Islet of Langerhans (tissue), 1 donor: ENCODE measurements at regions not wholly inside any gene's neighbourhood (a gene's known extent, or its start where the extent isn't known, plus 50 kb on each side); places are given as distances from the start of the nearest gene placed in this dataset.

Source experiments
- FAIRE-seq: peaks from one replicate; lab custom pipeline; 2011; peaks lifted over from hg19 to GRCh38; lab: Jason Lieb, UNC

- no peak for FAIRE-seq
Measured at GRCh38 chr6:108778421-108779186, 69.6 kb upstream of the ARMC2 start.

GRCh38 chr6:108779536-108780275 lies 68.5 kb upstream of the ARMC2 start:
- FAIRE-seq, result no peak

- no peak for FAIRE-seq
Measured at GRCh38 chr6:108780784-108781183, 67.4 kb upstream of the ARMC2 start.

DNA sequence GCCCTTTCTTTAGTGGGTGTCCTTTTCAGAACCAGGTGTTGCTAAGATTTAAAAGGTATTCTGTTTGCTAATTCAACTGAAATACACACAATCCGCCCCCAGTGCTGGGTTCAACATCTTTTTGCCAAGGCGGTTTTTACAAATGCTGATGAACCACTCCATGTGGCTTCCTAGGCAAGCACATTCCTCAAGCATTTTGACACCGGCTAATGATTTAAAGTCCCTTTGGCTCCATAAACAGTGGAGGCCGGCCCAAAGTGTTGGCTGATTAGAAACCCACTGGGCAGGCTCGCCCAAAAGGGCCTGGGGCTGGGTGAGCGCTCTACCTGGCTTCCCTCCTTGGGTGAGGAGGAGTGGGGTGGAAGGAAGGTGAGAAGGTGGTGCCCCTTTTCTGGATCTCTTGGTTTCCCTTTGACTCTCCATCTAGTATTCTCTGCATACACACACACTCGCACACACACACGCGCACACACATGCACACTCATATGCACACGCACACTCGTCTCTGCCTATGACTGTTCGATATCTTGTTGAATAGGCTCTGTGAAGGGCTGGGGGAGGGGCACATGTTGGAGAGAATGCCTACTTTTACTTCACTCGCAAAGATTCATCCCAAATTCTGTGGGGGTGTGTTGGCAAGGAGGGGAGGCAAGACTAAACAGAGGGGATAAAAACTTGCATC lies 66.7 kb upstream of the ARMC2 start:
- no peak for FAIRE-seq

DNA sequence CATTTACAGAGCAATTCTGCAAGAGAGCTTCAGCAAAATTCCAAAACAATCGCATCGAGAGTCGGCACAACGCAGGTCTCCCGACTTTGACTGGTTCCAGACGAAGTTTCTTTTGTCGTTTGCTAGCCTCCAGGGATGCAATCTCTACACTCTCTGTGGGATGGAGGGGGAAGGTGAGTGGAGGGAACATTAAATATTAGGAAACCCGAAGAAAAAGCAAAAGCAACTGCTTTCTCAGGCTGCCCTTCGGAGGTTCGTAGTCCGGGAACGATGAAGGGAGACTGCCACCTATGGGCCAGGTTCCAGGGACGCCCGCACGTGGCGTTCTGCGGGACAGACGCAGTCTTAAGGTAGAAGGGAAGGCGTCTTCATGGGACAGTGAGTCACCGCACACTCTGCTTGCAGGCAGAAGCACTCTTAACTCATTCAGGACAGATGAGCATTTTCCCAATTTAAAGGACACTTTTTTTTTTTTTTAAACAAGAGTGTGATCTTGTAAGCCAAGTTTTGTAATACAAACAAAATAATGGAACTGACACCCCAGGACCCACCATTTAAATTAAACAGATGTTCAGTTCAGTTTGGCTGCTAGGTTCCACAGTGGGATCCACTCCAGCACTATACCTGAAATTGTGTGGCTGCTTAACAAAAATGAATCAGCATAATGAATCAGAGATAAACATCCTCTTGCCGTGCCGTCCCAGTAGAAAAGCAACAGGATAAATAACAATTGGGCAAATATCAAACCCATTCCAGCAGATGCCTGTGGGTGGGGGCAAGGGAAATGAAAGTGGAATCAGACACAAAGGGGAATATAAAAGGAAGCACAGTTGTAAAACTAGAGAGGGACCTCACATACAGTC lies 65.8 kb upstream of the ARMC2 start:
- no peak for FAIRE-seq

DNA sequence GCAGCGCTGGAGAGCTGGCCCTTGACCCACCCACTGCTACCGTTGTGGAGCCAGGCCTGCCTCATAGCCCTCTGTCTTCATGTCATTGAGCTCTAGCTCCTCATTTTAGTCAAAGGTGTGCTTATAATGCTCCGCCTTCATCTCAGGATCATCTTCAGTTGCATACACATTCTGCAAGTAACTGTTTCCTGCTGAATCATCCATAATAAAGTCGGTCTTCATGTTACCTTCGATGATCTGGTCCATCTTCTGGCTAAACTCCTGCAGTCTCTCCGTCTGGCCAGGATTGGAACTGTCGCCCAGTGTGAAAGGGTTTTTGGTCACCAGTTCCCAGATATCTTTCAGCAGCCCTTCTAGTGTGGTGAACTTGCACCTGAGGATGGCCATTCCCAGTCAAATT lies 62.6 kb upstream of the ARMC2 start:
- no peak for FAIRE-seq

DNA sequence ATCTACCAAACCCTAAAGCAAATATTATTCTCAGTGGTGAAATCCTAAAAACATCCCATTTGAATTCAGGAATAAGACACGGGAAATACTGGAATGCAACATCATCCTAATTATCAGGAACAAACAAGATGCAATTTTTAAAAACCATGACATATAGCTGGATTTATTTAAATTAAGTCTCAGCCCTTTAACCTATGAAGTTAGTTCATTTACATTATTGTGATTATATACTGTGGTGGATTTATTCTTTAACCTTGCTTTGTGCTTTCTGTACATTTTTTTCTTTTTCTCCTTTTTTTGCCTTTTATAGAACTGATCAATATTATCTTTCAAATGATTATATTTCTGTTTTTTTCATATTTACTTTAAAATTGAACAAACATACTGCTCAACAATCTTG lies 59.8 kb upstream of the ARMC2 start:
- no peak for FAIRE-seq

- FAIRE-seq, result no peak
Measured at GRCh38 chr6:108789475-108789874, 58.7 kb upstream of the ARMC2 start.

DNA sequence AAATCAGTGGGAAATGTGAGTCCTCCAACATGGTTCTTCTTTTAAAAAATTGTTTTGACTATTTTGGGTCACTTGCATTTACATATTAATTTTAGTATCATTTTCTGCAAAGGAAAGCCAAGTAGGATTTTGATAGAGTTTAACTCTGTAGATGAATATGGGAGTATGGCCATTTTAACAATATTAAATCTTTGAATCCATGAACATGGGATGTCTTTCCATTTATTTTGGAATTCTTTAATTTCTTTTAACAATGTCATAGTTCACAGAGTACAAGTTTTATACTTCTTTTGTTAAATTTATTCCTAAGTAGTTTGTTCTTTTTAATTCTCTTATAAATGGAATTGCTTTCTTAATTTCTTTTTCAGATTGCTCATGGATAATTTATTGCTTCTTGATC lies 56.5 kb upstream of the ARMC2 start:
- FAIRE-seq, result no peak

- peak; percentile 99 for FAIRE-seq
Measured at GRCh38 chr6:108793516-108794251, 54.5 kb upstream of the ARMC2 start.

DNA sequence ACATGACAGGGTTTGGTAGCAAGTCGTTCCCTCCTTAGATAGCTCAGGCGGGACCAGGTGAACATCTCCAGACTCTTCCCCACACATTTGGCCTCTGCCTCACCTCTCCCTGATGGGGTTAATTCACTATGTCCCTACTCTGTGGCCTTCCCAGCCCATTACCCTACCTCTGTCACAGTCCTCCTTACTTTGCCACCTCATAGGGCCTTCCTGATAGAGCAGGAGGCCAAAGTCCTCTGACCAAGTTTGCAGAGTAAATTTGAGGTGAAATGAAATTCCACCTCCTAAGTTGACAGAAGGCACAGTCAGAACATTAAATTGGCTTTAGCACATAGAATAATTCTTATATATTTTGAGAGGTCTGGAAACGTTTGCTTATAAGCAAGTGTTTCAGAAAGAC lies 53.1 kb upstream of the ARMC2 start:
- no peak for FAIRE-seq

- peak; percentile 45 for FAIRE-seq
Measured at GRCh38 chr6:108795814-108796213, 52.4 kb upstream of the ARMC2 start.

DNA sequence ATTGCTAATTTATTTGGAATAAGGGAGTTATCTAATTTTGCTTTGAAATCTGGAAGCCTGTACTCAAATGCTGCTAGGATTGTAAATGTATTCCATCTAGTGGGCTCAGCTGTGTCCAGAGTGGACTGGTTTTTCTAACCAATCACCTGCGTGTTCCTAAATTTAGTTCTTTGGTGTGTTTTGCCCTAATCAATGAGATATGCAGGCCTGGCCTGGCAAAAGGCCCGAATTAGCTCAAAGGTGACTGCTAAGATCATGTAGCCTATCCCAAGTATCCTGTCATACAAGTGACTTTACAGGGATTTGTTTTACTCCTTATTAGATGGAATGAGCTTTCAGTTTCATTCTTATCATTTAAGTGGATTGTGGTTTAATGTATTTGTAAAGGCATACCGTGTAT lies 51.3 kb upstream of the ARMC2 start:
- no peak for FAIRE-seq

DNA sequence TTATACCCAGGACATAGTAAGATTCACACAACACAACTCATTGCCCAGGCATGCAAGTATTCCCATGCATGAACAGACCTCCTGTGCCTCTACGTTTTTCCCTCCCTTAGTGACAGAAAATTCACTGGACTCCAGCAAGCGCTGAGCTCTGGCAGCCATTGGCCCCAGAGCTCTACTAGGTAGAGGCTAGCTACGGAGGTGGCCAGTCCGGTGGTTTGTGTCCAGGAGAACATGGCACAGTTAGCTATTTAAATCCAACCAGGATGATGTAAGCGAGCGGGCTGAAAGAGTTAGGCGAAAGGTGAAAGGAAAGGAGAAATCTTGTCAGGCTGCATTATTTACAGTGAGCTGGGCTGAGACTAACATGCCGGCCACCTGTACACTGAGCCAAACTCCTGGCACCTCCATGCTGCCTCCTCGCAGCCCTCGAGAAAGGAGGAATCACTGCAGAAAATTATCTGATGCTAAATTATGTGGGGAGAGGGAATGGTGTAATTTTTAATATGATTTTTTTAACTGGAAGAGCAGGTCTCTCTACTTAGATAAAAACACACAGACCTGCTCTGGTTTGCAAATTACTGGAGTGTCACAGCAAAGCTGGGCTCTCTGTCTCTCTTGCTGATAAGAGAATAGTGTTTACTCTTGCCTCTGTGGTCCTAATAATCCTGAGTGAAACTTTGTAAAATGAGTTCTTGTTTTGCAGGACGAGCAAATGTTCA lies 50.1 kb upstream of the ARMC2 start:
- peak; percentile 53 for FAIRE-seq
